ENCODE measurements at regions not wholly inside any gene's neighbourhood (a gene's known extent, or its start where the extent isn't known, plus 50 kb on each side); places are given as distances from the start of the nearest gene placed in this dataset.

- H3K56ac ChIP-seq (replicated peaks; ENCODE audit: insufficient read length, low read depth, low read length): no peak overlapping the region
- no peak overlapping the region for H2BK5ac ChIP-seq (ENCODE audit: low read depth, low read length)
- no peak overlapping the region for H4K8ac ChIP-seq (ENCODE audit: extremely low read depth, insufficient read depth, low read length)
- H2BK12ac ChIP-seq (ENCODE audit: low read depth, low read length): no peak overlapping the region
- H3K27ac ChIP-seq (ENCODE audit: low read depth, low read length): no peak overlapping the region; the same call in 1 of the 2 replicates
- DNase-seq (ENCODE audit: low read depth in 1 of 2, low spot score in 2 of 2): no peak
- no peak overlapping the region for H4K91ac ChIP-seq (replicated peaks; ENCODE audit: insufficient read length, low read length)
- no peak for FAIRE-seq
- no peak overlapping the region for H3K14ac ChIP-seq (ENCODE audit: insufficient read length)
- H2BK20ac ChIP-seq (ENCODE audit: low read length): no peak overlapping the region
- no peaks in the 10 kb centered on the region for H3K23me2 ChIP-seq (ENCODE audit: low read depth, low read length)
- CTCF ChIA-PET (ENCODE audit: partially characterized antibody): no interaction called here
- H3K4ac ChIP-seq (replicated peaks; ENCODE audit: insufficient read length, low read depth, low read length): no peak overlapping the region
- POLR2A ChIA-PET (ENCODE audit: partially characterized antibody): no interaction called here
- no peak overlapping the region for H4K5ac ChIP-seq (ENCODE audit: insufficient read length, low read depth, low read length)
- H3K4me2 ChIP-seq (ENCODE audit: insufficient read depth in 1 of 2, low read depth in 2 of 2, low read length in 2 of 2): no peak overlapping the region
- H3K23ac ChIP-seq (ENCODE audit: insufficient read length): no peak overlapping the region
- no peak overlapping the region for H3K9ac ChIP-seq (replicated peaks in 1 of 4; ENCODE audit: extremely low read depth in 1 of 4, low read depth in 3 of 4, low read length in 3 of 4)
- H3K18ac ChIP-seq (ENCODE audit: extremely low read depth, low read length): no peak overlapping the region
- H2BK15ac ChIP-seq (ENCODE audit: low read length): no peak overlapping the region
- no peak overlapping the region for H2BK120ac ChIP-seq (replicated peaks; ENCODE audit: low read depth, low read length)
- H4K20me1 ChIP-seq (replicated peaks in 1 of 2; ENCODE audit: control insufficient read depth in 1 of 2, insufficient read depth in 2 of 2, low read length in 2 of 2): no peaks in the 10 kb centered on the region
- H2AK5ac ChIP-seq (ENCODE audit: low read depth, low read length): no peak overlapping the region
- H3K79me2 ChIP-seq (ENCODE audit: control insufficient read depth in 1 of 2, insufficient read depth in 2 of 2, low read length in 2 of 2): no peaks in the 10 kb centered on the region
- WGBS, 2 experiments (ENCODE audit: extremely low coverage in 1 of 2, insufficient coverage in 1 of 2, insufficient read length in 1 of 2, insufficient replicate concordance in 2 of 2, low coverage in 1 of 2, low lambda C conversion rate in 2 of 2, missing lambda C conversion rate in 1 of 2): 96% methylated on average over 1 of the region's 1 CpG; no CpG with 5 or more reads in 1 of the 2 experiments
- peaks cover 0 to 3% (median 1%) of the 10 kb centered on the region in 4 experiments; a peak in 3 of 8 replicates for H3K36me3 ChIP-seq (ENCODE audit: control insufficient read depth in 2 of 4, insufficient read depth in 4 of 4, low read length in 3 of 4)
- H3K79me1 ChIP-seq (ENCODE audit: low read depth, low read length): no peaks in the 10 kb centered on the region
- no peaks in the 10 kb centered on the region; a peak in 1 of 7 replicates for H3K4me1 ChIP-seq (replicated peaks in 1 of 4; ENCODE audit: control insufficient read depth in 3 of 4, insufficient read depth in 4 of 4, low read length in 3 of 4)
- H3K9me3 ChIP-seq (ENCODE audit: insufficient read depth in 2 of 2, low read depth in 1 of 2, low read length in 1 of 2): peaks cover 4 to 10% of the 10 kb centered on the region in 2 experiments; a peak in 3 of 4 replicates
- peak overlapping the region in 1 of 4 experiments; percentile 9; a peak in 1 of 8 replicates for H3K4me3 ChIP-seq (ENCODE audit: extremely low read depth in 1 of 4, insufficient read depth in 2 of 4, low read depth in 3 of 4, low read length in 4 of 4)
- no peak overlapping the region for H2AFZ ChIP-seq (ENCODE audit: low read length)
- H3K27me3 ChIP-seq (replicated peaks in 1 of 4; ENCODE audit: control insufficient read depth in 3 of 4, extremely low read depth in 1 of 4, insufficient read depth in 3 of 4, low read length in 3 of 4): no peaks in the 10 kb centered on the region
These were observed 126.6 kb upstream of the PLPPR4 start for GRCh38 chr1:99137554-99138206.
